B cell (primary cell): ENCODE measurements at regions not wholly inside any gene's neighbourhood (a gene's known extent, or its start where the extent isn't known, plus 50 kb on each side); places are given as distances from the start of the nearest gene placed in this dataset.
A peak's percentile ranks its signal among the peaks of the same experiment; 100 is the strongest.

ENCODE experiments used
- ATAC-seq: fragments of 200-7000 bp; cut with Tn5 transposase; one replicate; pipeline ENCODE4 v1.10.0; 2021; ENCODE audit warnings: low read depth, mild to moderate bottlenecking, moderate number of reproducible peaks, moderate library complexity
- CTCF ChIA-PET: fragments of 350-600 bp; sonication (Branson Sonifier 250); formaldehyde crosslinking; loops from one replicate; lab custom pipeline; 2021; ENCODE audit warnings: antibody characterized with exemption, inconsistent platforms; lab: Charles Lee
- POLR2A ChIA-PET: fragments of 350-600 bp; sonication (Branson Sonifier 250); formaldehyde crosslinking; loops from one replicate; lab custom pipeline; 2021; ENCODE audit warnings: antibody characterized with exemption; lab: Charles Lee
- DNase-seq: peaks from one replicate; pipeline ENCODE4 v3.0.0; 2013
- H2AFZ ChIP-seq: 2 replicates; pipeline ENCODE4 v1.6.1; 2012; ENCODE audit warnings: mild to moderate bottlenecking, low read depth, low read length; ENCODE audit not compliant: insufficient read depth, poor library complexity, severe bottlenecking
- H3K27ac ChIP-seq, 2 donors: 1 replicate in 1 of 2; 2 replicates in 1 of 2; pipeline ENCODE4 v1.5.1; 2012 to 2013; ENCODE audit warnings: low read length in 2 of 2, mild to moderate bottlenecking in 2 of 2, moderate library complexity in 1 of 2
- H3K27me3 ChIP-seq, 4 experiments: fragments of 200-600 bp in 1 of 4; sonication (generic) in 1 of 4; replicated peaks in 1 of 4; 1 replicate in 2 of 4; 2 replicates in 2 of 4; pipeline versions ENCODE4 v1.6.1 to v1.7.0; 2013 to 2016; ENCODE audit warnings: low read length in 3 of 4, mild to moderate bottlenecking in 2 of 4, mixed read lengths in 1 of 4, moderate library complexity in 1 of 4; ENCODE audit not compliant: insufficient read depth in 4 of 4, control insufficient read depth in 3 of 4; ENCODE audit errors: control extremely low read depth in 1 of 4
- H3K36me3 ChIP-seq, 2 experiments: replicated peaks in 1 of 2; 1 replicate in 1 of 2; 2 replicates in 1 of 2; pipeline versions ENCODE4 v1.6.1 to v1.7.1; 2013; ENCODE audit warnings: low read length in 1 of 2; ENCODE audit not compliant: insufficient read depth in 2 of 2, control insufficient read depth in 1 of 2; ENCODE audit errors: control extremely low read depth in 1 of 2, extremely low read depth in 1 of 2
- H3K4me1 ChIP-seq, 2 donors: fragments of 200-600 bp in 1 of 2; sonication (generic) in 1 of 2; 1 replicate in 1 of 2; 2 replicates in 1 of 2; pipeline versions ENCODE4 v1.5.1 to v1.6.1; 2013 to 2017; ENCODE audit warnings: low read length in 2 of 2; ENCODE audit not compliant: control insufficient read depth in 2 of 2, insufficient read depth in 2 of 2
- H3K4me2 ChIP-seq: replicated peaks from 2 replicates; pipeline ENCODE3; 2012; ENCODE audit warnings: mild to moderate bottlenecking, low read depth, low read length; ENCODE audit not compliant: poor library complexity, severe bottlenecking
- H3K4me3 ChIP-seq, 5 experiments: fragments of 200-600 bp in 1 of 5; sonication (generic) in 1 of 5; 1 replicate in 3 of 5; 2 replicates in 2 of 5; pipeline versions ENCODE4 v1.5.1 to v1.7.0; 2011 to 2016; ENCODE audit warnings: low read length in 4 of 5, mild to moderate bottlenecking in 4 of 5, low read depth in 2 of 5, control low read depth in 1 of 5, moderate library complexity in 1 of 5; ENCODE audit not compliant: insufficient read depth in 1 of 5; ENCODE audit errors: control extremely low read depth in 1 of 5, extremely low read depth in 1 of 5
- H3K79me2 ChIP-seq: fragments of 200-600 bp; sonication (generic); one replicate; pipeline ENCODE4 v1.6.0; 2016; ENCODE audit warnings: low read length; ENCODE audit not compliant: control insufficient read depth, insufficient read depth
- H3K9ac ChIP-seq: fragments of 200-600 bp; sonication (generic); 2 replicates; pipeline ENCODE4 v1.6.1; 2017; ENCODE audit warnings: mild to moderate bottlenecking, low read length, moderate library complexity
- H3K9me3 ChIP-seq, 3 donors: one replicate each; pipeline versions ENCODE4 v1.6.1 to v1.7.1; 2013; ENCODE audit warnings: low read length in 2 of 3; ENCODE audit not compliant: control insufficient read depth in 2 of 3, insufficient read depth in 1 of 3; ENCODE audit errors: control extremely low read depth in 1 of 3
- H4K20me1 ChIP-seq: 2 replicates; pipeline ENCODE4 v1.6.0; 2012; ENCODE audit warnings: mild to moderate bottlenecking, low read length; ENCODE audit not compliant: insufficient read depth, control insufficient read depth, poor library complexity, severe bottlenecking
- H3K27ac Mint-ChIP-seq: one replicate; pipeline ENCODE4 v1.8.0; 2021; ENCODE audit warnings: mixed read lengths
- H3K27me3 Mint-ChIP-seq: one replicate; pipeline ENCODE4 v1.8.0; 2021; ENCODE audit warnings: mixed read lengths
- H3K4me1 Mint-ChIP-seq: one replicate; pipeline ENCODE4 v1.8.0; 2021; ENCODE audit warnings: mixed read lengths
- H3K4me3 Mint-ChIP-seq: one replicate; pipeline ENCODE4 v1.8.0; 2021; ENCODE audit warnings: mixed read lengths
- H3K9me3 Mint-ChIP-seq: one replicate; pipeline ENCODE4 v1.8.0; 2022; ENCODE audit warnings: mixed read lengths; ENCODE audit not compliant: insufficient read depth
- EZH2 ChIP-seq: IDR thresholded peaks from 2 replicates; pipeline ENCODE4 v1.6.1; 2012; ENCODE audit warnings: borderline replicate concordance, low read depth, mild to moderate bottlenecking, moderate library complexity, low read length; ENCODE audit not compliant: insufficient read depth, poor library complexity, severe bottlenecking
- WGBS: methylation state at CpG from one replicate; pipeline ENCODE4 v1.1.5; 2013; ENCODE audit warnings: missing lambda C conversion rate; ENCODE audit not compliant: insufficient coverage; 5-methylcytosine and 5-hydroxymethylcytosine counted together
- intact Hi-C: fragments of 100-400 bp; cut with micrococcal nuclease; formaldehyde crosslinking; loops from one replicate; pipeline ENCODE4 v1.10.0; 2022
- TF ChIP-seq, protein P1 (sequence below): fragments of 200-600 bp; IDR thresholded peaks from one replicate; pipeline ENCODE4 v1.8.0; 2022; ENCODE audit warnings: antibody characterized with exemption, mild to moderate bottlenecking

- H3K4me2 ChIP-seq: no peak overlapping the region
- no peak overlapping the region for H3K9ac ChIP-seq
- H3K27ac Mint-ChIP-seq: no peak overlapping the region
- H4K20me1 ChIP-seq: no peaks in the 10 kb centered on the region
- CTCF ChIA-PET: interaction anchor here (1.5 to 2.9 kb wide), 2 partner anchors 76 to 851 kb away, joined by 4 to 21 read pairs; no protein-coding TSS in a partner anchor
- no peak for DNase-seq
- H3K36me3 ChIP-seq: no peaks in the 10 kb centered on the region
- H3K4me1 Mint-ChIP-seq: peaks cover 3% of the 10 kb centered on the region
- TF ChIP-seq EZH2: no peak
- TF ChIP-seq, protein P1, sequence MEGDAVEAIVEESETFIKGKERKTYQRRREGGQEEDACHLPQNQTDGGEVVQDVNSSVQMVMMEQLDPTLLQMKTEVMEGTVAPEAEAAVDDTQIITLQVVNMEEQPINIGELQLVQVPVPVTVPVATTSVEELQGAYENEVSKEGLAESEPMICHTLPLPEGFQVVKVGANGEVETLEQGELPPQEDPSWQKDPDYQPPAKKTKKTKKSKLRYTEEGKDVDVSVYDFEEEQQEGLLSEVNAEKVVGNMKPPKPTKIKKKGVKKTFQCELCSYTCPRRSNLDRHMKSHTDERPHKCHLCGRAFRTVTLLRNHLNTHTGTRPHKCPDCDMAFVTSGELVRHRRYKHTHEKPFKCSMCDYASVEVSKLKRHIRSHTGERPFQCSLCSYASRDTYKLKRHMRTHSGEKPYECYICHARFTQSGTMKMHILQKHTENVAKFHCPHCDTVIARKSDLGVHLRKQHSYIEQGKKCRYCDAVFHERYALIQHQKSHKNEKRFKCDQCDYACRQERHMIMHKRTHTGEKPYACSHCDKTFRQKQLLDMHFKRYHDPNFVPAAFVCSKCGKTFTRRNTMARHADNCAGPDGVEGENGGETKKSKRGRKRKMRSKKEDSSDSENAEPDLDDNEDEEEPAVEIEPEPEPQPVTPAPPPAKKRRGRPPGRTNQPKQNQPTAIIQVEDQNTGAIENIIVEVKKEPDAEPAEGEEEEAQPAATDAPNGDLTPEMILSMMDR: no peak
- no peak overlapping the region for H3K4me3 ChIP-seq
- no peaks in the 10 kb centered on the region for H3K9me3 ChIP-seq
- H3K4me1 ChIP-seq: peaks cover 3 to 6% of the 10 kb centered on the region in 2 donors
- no peak overlapping the region for H3K4me3 Mint-ChIP-seq
- H3K27me3 Mint-ChIP-seq: peaks cover 22% of the 10 kb centered on the region
- POLR2A ChIA-PET: no interaction called here
- no peak for ATAC-seq
- no peaks in the 10 kb centered on the region for H3K79me2 ChIP-seq
- no CpG with 5 or more reads among the region's 2 CpGs for WGBS
- H3K27me3 ChIP-seq: no peaks in the 10 kb centered on the region
- intact Hi-C loops: no loop called here
- no peak overlapping the region for H2AFZ ChIP-seq
- H3K27ac ChIP-seq: no peak overlapping the region
- no peaks in the 10 kb centered on the region for H3K9me3 Mint-ChIP-seq
Observed at GRCh38 chr4:147094238-147094637, 148.6 kb upstream of the TTC29 start.

GRCh38 chr4:147096667-147097604 is 151.3 kb upstream of the TTC29 start:
- ATAC-seq (no peak), DNase-seq (peak; percentile 63)
- TF ChIP-seq EZH2: no peak
- TF ChIP-seq, protein P1: peak; percentile 81
- Histone ChIP-seq H3K4me3 (no peak overlapping the region), H3K27me3 (peaks cover 0 to 4% (median 4%) of the 10 kb centered on the region in 4 experiments), H3K9me3 (no peaks in the 10 kb centered on the region), H3K9ac (no peak overlapping the region), H3K27ac (no peak overlapping the region), H2AFZ (no peak overlapping the region), H3K4me1 (peaks cover under 1% of the 10 kb centered on the region in 2 donors), H3K79me2 (no peaks in the 10 kb centered on the region), H3K4me2 (no peak overlapping the region), H4K20me1 (no peaks in the 10 kb centered on the region), H3K36me3 (no peaks in the 10 kb centered on the region)
- H3K9me3 Mint-ChIP-seq: no peaks in the 10 kb centered on the region
- H3K4me3 Mint-ChIP-seq: no peak overlapping the region
- no peak overlapping the region for H3K27ac Mint-ChIP-seq
- peaks cover 31% of the 10 kb centered on the region for H3K27me3 Mint-ChIP-seq
- intact Hi-C loops: loop anchor here (1.0 to 5.0 kb wide), 3 partner anchors 78 to 1140 kb away; no protein-coding TSS in a partner anchor
- peaks cover under 1% of the 10 kb centered on the region for H3K4me1 Mint-ChIP-seq
- CTCF ChIA-PET: interaction anchor here (0.5 to 6.2 kb wide), 39 partner anchors 8 to 1910 kb away, joined by 3 to 166 read pairs (median 3); no protein-coding TSS in a partner anchor
- WGBS: no CpG with 5 or more reads among the region's 6 CpGs
- POLR2A ChIA-PET: no interaction called here
